MM.1S (cell line): ENCODE measurements at regions not wholly inside any gene's neighbourhood (a gene's known extent, or its start where the extent isn't known, plus 50 kb on each side); places are given as distances from the start of the nearest gene placed in this dataset.

Source experiments
- EZH2 ChIP-seq: fragments of 300-600 bp; sonication (generic); optimal IDR thresholded peaks from 2 replicates; pipeline ENCODE3; 2017; ENCODE audit warnings: low read depth, mild to moderate bottlenecking, antibody characterized with exemption, low read length, mixed read lengths
- EZH2phosphoT487 ChIP-seq: fragments of 300-600 bp; sonication (generic); IDR thresholded peaks from 2 replicates; pipeline ENCODE4 v1.6.1; 2018; ENCODE audit warnings: antibody characterized with exemption, low read length
- TF ChIP-seq, protein P1 (sequence below): fragments of 300-600 bp; sonication (generic); IDR thresholded peaks from 2 replicates; pipeline ENCODE4 v1.5.1; 2016; ENCODE audit warnings: antibody characterized with exemption, low read length, mixed read lengths

DNA sequence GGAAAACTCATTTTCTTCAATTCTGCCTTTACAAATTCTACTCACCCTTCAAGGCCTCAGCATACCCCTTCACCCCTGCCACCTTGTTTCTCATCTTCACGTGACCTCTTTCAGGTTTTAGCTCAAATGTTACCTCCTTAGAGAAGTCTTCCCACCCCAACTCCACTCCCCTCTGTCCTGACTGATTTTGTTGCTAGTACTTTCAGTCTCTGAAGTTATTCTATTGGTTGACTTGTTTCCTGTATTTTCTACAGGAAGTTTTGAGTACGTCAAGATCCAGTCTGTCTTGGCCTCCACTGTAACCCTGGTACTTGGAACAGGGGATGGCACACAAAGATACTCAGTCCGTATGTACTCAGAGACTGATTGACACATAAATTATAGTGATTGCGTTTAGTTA lies 296.1 kb downstream of the DHX35 start:
- TF ChIP-seq, protein P1, sequence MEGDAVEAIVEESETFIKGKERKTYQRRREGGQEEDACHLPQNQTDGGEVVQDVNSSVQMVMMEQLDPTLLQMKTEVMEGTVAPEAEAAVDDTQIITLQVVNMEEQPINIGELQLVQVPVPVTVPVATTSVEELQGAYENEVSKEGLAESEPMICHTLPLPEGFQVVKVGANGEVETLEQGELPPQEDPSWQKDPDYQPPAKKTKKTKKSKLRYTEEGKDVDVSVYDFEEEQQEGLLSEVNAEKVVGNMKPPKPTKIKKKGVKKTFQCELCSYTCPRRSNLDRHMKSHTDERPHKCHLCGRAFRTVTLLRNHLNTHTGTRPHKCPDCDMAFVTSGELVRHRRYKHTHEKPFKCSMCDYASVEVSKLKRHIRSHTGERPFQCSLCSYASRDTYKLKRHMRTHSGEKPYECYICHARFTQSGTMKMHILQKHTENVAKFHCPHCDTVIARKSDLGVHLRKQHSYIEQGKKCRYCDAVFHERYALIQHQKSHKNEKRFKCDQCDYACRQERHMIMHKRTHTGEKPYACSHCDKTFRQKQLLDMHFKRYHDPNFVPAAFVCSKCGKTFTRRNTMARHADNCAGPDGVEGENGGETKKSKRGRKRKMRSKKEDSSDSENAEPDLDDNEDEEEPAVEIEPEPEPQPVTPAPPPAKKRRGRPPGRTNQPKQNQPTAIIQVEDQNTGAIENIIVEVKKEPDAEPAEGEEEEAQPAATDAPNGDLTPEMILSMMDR = no peak
- TF ChIP-seq EZH2phosphoT487 = no peak
- TF ChIP-seq EZH2 = no peak
